Spinal cord (tissue), 9 donors: ENCODE measurements at regions not wholly inside any gene's neighbourhood (a gene's known extent, or its start where the extent isn't known, plus 50 kb on each side); places are given as distances from the start of the nearest gene placed in this dataset.

ENCODE experiments used
- DNase-seq, 6 donors: peaks; one replicate each; pipeline versions ENCODE4 v3.0.0 to v3.0.0-alpha.2; 2013 to 2015; ENCODE audit warnings: low spot score in 6 of 6, low read depth in 4 of 6
- H3K27ac ChIP-seq: one replicate; pipeline ENCODE4 v1.5.1; 2013; ENCODE audit warnings: low read depth, low read length, control low read depth
- H3K27me3 ChIP-seq: one replicate; pipeline ENCODE4 v1.6.1; 2013; ENCODE audit warnings: low read length; ENCODE audit not compliant: control insufficient read depth, insufficient read depth
- H3K36me3 ChIP-seq: one replicate; pipeline ENCODE4 v1.6.1; 2013; ENCODE audit warnings: low read length; ENCODE audit not compliant: control insufficient read depth, insufficient read depth
- H3K4me1 ChIP-seq: one replicate; pipeline ENCODE4 v1.6.1; 2013; ENCODE audit warnings: low read length; ENCODE audit not compliant: control insufficient read depth, insufficient read depth
- H3K4me3 ChIP-seq: one replicate; pipeline ENCODE4 v1.5.1; 2013; ENCODE audit warnings: low read depth, low read length, control low read depth
- H3K9me3 ChIP-seq: one replicate; pipeline ENCODE4 v1.6.1; 2013; ENCODE audit warnings: low read length; ENCODE audit not compliant: control insufficient read depth, insufficient read depth
- WGBS: methylation state at CpG from one replicate; pipeline ENCODE4 v1.1.5; 2013; ENCODE audit warnings: missing lambda C conversion rate; ENCODE audit not compliant: insufficient coverage; 5-methylcytosine and 5-hydroxymethylcytosine counted together
- donor health status: healthy.

DNA sequence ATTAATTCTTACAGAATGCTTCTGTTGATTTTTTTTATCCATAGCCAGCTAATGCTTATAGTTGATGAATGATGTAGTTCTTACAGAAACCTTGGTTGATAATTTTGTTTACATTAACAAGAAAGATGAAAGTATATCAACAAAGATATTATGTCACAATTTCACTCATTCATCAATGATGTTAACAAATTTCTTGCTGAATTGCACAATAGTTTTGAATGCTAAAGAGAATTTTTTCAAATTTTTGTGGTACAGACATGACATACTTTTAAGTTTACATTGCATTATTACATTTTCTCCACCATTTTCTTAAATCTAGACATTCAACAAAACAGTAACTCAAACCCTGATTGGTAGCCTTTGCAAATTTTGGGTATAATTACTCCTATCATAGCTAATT, 236.3 kb downstream of the FOXD2 start:
- Histone ChIP-seq H3K4me1 (peaks cover 2% of the 10 kb centered on the region), H3K9me3 (no peaks in the 10 kb centered on the region), H3K36me3 (no peaks in the 10 kb centered on the region), H3K27ac (no peak overlapping the region), H3K4me3 (no peak overlapping the region), H3K27me3 (peaks cover 8% of the 10 kb centered on the region)
- DNase-seq, result no peak

DNA sequence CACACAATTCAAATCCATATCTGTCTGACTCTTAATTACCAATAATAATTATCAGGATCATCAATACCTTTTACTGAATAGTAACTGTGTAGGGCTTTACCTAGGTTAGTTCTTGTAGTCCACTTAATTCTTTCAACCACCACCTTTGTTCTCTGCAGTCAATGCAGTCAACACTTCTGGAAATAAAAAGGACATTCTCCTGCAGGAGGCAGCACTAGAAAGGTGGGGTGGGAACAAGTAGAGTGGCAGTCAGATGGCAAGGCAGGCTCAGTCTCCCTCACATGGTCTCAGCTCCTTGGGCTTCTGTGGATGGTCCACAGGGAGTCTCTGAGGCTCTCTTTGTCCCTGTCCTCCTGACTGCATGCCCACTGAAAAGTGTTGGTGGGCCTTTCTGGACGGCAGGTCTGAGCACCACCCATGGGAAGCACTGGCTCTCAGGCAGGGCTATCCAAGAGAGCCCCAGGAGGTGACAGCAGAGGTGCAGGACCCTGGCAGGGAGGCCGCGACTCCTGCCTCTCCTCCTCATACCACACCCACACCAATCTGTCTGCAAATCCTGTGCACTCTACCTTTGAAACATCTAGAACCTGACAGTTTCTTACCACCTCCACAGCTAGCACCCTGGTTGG, 237.3 kb downstream of the FOXD2 start:
- WGBS, result 92% methylated on average over 3 of the region's 3 CpGs
- Histone ChIP-seq H3K27ac (no peak overlapping the region), H3K27me3 (peaks cover 8% of the 10 kb centered on the region), H3K9me3 (no peaks in the 10 kb centered on the region), H3K4me1 (peaks cover 4% of the 10 kb centered on the region), H3K4me3 (no peak overlapping the region), H3K36me3 (no peaks in the 10 kb centered on the region)
- no peak for DNase-seq

DNA sequence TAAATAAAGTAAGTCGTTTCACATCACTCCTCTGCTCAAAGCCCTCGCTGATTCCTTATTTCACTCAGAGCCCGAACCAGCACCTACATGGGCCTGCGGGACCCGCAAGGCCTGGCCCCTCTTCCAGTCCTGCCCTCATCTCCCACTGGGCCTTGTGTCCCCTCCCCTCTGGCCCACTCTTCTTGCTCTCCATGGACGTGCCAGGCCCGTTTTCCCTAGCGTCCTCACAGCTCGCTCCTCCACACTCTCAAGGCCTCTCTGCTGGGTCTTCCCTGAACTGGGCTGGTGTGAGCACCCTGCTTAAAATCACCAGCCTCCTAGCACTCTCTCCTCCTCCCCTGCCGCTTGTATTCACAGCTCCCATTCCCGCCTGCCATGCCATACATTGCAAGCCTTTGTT, 237.9 kb downstream of the FOXD2 start:
- 93% methylated on average over 11 of the region's 11 CpGs for WGBS
- H3K27me3 ChIP-seq, result peaks cover 8% of the 10 kb centered on the region
- no peak for DNase-seq
- no peak overlapping the region for H3K4me3 ChIP-seq
- H3K9me3 ChIP-seq, result no peaks in the 10 kb centered on the region
- no peaks in the 10 kb centered on the region for H3K36me3 ChIP-seq
- no peak overlapping the region for H3K27ac ChIP-seq
- H3K4me1 ChIP-seq, result peaks cover 4% of the 10 kb centered on the region

DNA sequence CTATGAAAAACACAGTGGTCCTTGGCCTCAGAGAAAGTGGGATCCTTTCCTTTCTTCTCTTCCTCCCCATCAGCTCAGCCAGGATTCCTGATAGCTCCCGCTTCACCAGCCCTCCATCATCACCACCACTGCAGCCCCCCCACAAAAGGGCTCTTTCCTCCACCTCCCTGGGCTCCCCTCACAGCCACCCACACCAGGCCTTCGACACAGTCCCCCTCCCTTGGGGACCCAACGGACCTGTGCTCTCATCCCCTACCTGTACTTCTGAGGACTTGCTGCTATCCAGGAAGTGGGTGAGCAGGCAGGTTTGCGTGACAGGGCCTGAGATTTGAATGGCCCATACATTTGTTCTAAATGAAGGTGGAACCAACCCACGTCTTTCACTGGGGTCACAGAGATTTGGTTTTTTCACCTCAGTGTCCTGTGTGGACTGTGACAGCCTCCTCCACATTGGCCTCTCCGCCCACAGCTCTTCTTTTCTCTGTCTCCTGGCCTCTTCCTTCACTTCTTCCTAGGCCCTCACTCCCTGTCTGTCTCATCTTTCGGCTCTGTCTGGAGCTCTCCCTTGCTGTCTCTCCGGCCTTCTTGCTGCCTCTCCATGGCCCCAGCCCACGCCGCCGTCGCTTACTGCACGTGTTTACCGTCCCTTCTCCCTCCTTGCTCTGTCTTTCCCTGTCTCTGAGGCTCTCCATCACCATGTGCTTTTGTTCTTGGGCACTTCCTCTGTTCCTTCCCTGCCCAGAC, 238.6 kb downstream of the FOXD2 start:
- Histone ChIP-seq H3K4me1 (peaks cover 4% of the 10 kb centered on the region), H3K27me3 (peaks cover 8% of the 10 kb centered on the region), H3K27ac (no peak overlapping the region), H3K9me3 (no peaks in the 10 kb centered on the region), H3K4me3 (no peak overlapping the region), H3K36me3 (no peaks in the 10 kb centered on the region)
- WGBS, result 76% methylated on average over 14 of the region's 14 CpGs
- DNase-seq, result no peak

DNA sequence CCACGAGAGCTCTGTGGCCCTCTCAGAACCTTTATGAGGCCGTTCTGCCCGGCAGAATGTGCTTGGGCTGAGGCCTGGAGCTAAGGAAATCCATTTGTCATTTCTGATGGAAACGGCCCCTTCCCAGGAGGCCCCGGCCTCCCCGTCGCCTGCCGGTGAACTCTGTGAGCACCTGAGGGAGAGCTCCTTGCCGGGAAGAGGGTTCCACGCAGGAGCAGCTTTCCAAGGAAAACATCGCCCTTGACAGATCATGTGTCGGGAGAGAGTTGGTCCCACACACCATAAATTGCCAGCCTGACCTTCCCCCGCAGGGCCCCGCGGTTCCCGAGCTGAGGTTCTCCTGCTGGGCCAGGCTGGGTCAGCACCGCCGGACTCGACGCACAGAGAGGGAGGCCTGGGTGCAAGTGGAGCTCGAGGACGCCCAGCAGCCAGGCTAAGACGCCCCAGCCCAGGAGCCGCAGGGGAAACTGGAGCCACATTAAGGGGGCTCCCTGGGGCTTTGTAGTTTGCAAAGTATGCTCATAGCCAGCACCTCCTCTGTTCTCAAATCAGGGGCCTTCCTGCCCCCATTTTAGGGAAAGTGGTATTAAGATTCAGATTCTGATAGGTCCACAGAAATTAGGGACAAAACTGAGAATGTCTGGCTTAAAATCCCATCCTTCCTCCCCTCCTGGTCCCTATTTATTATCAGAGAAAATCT, 239.5 kb downstream of the FOXD2 start:
- Histone ChIP-seq H3K27ac (no peak overlapping the region), H3K27me3 (peaks cover 8% of the 10 kb centered on the region), H3K4me3 (no peak overlapping the region), H3K4me1 (peaks cover 4% of the 10 kb centered on the region), H3K9me3 (no peaks in the 10 kb centered on the region), H3K36me3 (no peaks in the 10 kb centered on the region)
- no peak for DNase-seq
- WGBS, result 54% methylated on average over 19 of the region's 24 CpGs

DNA sequence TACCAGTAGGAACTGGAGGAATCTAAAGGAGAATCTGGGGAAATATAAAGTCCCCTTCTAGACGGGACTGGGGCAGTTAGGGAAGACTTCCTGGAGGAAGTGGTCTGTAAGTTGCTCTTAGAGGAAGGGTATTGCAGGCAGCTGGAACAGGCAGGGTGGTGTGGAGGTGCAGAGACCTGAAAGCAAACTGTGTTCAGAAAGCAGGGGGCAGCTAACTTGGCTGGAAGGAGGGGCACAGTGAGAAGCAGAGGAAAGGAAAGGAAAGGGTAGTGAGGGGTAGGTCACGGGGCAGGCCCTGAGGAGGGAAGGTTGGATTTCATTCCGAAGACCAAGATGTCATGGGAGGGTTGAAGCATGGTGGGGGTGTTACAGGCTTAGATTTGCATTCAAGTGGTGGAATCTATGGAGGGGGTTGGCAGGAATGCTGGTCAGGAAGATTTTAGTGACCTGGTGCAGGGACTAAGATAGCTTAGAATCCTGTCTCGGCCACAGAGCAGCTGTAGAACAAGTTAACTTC, 240.7 kb downstream of the FOXD2 start:
- Histone ChIP-seq H3K36me3 (no peaks in the 10 kb centered on the region), H3K27me3 (peaks cover 8% of the 10 kb centered on the region), H3K9me3 (no peaks in the 10 kb centered on the region), H3K27ac (no peak overlapping the region), H3K4me1 (peaks cover 4% of the 10 kb centered on the region), H3K4me3 (no peak overlapping the region)
- WGBS, result 90% methylated on average over 4 of the region's 4 CpGs
- DNase-seq, result no peak

DNA sequence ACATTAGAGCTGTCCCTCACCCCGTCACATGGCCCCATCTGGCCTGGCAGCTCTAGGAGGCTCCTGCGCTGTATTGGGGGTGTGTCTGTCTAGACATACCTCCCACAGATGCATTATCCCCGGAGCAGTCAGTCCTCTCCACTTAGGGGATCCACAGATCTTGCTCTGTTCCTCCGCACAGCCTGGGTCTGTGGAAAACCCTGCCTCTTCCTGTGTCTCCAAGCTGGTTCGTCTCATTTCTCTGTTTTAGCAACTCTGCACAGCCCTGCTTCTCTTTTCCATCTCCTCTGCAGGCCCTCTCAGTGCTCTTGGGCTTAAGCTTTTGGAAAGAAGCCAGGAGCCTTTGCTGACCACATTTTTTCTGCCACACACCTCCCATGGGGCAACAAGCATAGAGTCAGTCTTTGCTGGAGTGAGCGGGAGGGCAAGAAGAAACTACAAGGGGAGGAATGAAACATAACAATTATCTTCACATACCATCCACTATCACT, 241.5 kb downstream of the FOXD2 start:
- Histone ChIP-seq H3K36me3 (no peaks in the 10 kb centered on the region), H3K4me3 (no peak overlapping the region), H3K9me3 (no peaks in the 10 kb centered on the region), H3K4me1 (peaks cover 4% of the 10 kb centered on the region), H3K27ac (peak overlapping the region; percentile 25), H3K27me3 (peaks cover 8% of the 10 kb centered on the region)
- 72% methylated on average over 5 of the region's 6 CpGs for WGBS
- no peak for DNase-seq

DNA sequence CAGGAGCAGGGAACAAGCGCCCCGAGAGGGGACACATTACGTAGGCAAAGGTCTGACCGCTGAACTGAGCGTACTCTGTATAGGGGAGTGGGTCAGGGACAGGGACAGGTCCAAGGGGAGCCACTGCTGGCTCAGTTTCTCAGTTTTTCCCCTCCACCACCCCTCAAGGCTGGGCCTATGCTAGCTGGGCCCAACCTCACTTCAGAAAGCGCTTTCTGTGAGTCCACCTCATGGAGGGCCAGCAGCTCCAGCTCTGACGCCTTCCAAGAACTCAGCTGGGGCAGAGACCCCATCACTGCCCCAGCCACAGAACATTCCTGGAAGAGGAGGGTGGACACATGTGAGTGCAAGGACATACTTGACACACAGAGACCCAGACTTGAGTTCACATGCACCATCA, 242.0 kb downstream of the FOXD2 start:
- WGBS, result 100% methylated on average over 1 of the region's 7 CpGs
- Histone ChIP-seq H3K27me3 (peaks cover 8% of the 10 kb centered on the region), H3K36me3 (no peaks in the 10 kb centered on the region), H3K4me3 (no peak overlapping the region), H3K27ac (no peak overlapping the region), H3K4me1 (peaks cover 4% of the 10 kb centered on the region), H3K9me3 (no peaks in the 10 kb centered on the region)
- DNase-seq, result no peak

DNA sequence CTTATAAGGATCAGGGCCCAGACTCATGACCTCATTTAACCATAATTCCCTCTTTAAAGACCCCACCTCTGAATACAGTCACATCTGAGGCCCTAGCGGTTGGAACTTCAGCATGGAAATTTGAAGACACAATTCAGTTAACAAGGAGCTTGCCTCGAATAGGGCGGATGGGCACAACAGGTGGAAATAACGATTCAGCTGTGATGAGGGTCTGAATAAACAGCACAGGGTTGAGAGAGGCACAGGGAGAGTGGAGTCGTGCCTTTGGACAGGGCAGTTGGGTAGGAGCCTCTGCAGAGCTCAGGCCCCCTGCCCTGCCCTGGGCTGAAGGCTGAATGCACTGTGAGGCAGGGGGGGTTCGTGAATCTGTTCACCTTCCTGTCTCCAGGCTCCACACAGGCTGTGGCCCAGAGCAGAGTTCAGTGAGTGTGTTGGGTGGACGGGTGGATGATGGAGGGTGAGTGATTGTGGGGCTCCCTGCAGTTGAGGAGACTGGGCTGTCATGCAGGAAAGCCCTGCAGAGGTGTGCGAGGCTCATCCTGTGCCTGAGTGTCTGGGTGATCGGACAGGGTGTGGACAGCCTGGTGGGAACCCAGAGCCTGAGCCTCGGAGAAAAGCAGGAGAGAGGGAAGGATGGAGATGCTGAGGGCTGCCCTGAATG, 243.1 kb downstream of the FOXD2 start:
- Histone ChIP-seq H3K9me3 (no peaks in the 10 kb centered on the region), H3K27me3 (peaks cover 8% of the 10 kb centered on the region), H3K36me3 (no peaks in the 10 kb centered on the region), H3K4me1 (peaks cover 10% of the 10 kb centered on the region), H3K27ac (no peak overlapping the region), H3K4me3 (no peak overlapping the region)
- no peak for DNase-seq
- WGBS, result 89% methylated on average over 10 of the region's 10 CpGs
